Testis (tissue), 2 donors: ENCODE measurements at regions not wholly inside any gene's neighbourhood (a gene's known extent, or its start where the extent isn't known, plus 50 kb on each side); places are given as distances from the start of the nearest gene placed in this dataset.

Experiments
- CTCF ChIP-seq, 3 experiments: fragments of 450-650 bp in 2 of 3; fragments of 200-600 bp in 1 of 3; sonication (generic) in 1 of 3; IDR thresholded peaks; one replicate each; pipeline ENCODE4 v1.5.1; 2016 to 2019; ENCODE audit warnings: antibody characterized with exemption in 3 of 3, mild to moderate bottlenecking in 2 of 3, moderate library complexity in 1 of 3
- POLR2A ChIP-seq: fragments of 450-650 bp; IDR thresholded peaks from one replicate; pipeline ENCODE4 v1.6.1; 2017; ENCODE audit warnings: antibody characterized with exemption, mild to moderate bottlenecking, moderate library complexity

- TF ChIP-seq CTCF (IDR thresholded peaks at IDR 0.05) (no peak), POLR2A (no peak)
Observed at GRCh38 chr3:175914785-175915184, 1055.7 kb downstream of the NAALADL2 start.
